Femur (tissue), 1 donor: ENCODE measurements at regions not wholly inside any gene's neighbourhood (a gene's known extent, or its start where the extent isn't known, plus 50 kb on each side); places are given as distances from the start of the nearest gene placed in this dataset.
A peak's percentile ranks its signal among the peaks of the same experiment; 100 is the strongest.
"Not testable (repeated sequence)": the region's sequence is repeated elsewhere in the genome, so short reads cannot be mapped to it uniquely, and the experiment has no call there.

ENCODE experiments used
- DNase-seq: peaks from one replicate; pipeline ENCODE4 v3.0.0-alpha.2; 2017

DNA sequence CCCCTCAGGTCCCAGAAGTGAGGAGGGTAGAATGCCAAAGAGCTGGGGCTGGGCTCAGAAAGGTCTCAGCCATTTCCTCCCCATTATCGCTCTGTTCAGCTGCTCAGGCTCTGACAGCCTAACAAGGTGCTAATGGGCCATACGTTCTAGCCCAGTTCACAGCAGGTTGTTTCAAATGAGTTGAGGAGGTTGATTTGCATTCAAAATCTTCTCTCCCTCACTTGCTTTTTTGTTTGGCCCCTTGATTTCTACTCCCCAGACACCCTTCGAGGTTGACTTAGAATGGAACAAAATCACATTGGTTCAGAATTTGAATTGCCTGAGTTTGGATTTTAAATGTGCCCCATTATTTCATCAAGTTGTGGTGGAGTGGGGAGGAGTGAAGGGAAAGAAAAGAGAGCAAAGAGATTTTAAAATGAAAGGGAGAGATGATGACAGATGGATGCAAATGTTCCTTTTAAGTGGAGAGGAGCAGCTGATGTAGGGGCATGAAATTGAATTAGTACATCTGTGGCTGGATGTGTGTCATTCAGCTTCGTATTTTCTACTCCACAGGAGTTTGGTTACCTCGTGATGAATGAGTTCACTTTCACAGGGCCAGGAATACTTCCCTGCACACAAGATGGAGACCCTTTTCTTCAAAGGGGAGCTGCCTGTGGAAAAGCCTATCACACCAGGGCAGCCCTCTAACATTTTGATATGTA, 425.8 kb upstream of the CAMK1G start:
- DNase-seq, result no peak

GRCh38 chr1:209158851-209159250, 424.7 kb upstream of the CAMK1G start:
- no peak for DNase-seq

GRCh38 chr1:209160230-209160629, 423.3 kb upstream of the CAMK1G start:
- no peak for DNase-seq

GRCh38 chr1:209162651-209163050, 420.9 kb upstream of the CAMK1G start:
- DNase-seq, result no peak

- DNase-seq, result no peak
These were observed 415.3 kb upstream of the CAMK1G start for GRCh38 chr1:209168204-209168603.

DNA sequence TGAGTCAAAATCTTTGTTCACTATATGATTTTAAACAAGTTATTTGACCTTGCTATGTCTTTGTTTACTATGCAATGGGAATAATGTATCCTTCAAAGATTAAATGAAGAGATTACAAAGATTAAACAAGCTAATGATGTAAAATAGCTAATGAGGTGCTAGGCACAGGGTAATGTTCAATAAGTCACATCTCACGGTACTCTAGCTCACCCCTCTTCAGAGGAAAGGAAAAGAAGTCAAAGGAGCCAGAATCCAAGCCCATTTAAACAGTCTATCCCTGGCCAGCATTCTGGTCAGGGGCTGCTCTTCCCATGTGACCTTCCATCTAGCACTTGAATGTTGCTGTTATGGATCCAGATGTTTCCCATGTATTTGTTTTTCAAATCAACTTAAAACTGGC, 412.4 kb upstream of the CAMK1G start:
- DNase-seq, result no peak

- DNase-seq, result no peak
These were observed 411.2 kb upstream of the CAMK1G start for GRCh38 chr1:209172286-209172685.

DNA sequence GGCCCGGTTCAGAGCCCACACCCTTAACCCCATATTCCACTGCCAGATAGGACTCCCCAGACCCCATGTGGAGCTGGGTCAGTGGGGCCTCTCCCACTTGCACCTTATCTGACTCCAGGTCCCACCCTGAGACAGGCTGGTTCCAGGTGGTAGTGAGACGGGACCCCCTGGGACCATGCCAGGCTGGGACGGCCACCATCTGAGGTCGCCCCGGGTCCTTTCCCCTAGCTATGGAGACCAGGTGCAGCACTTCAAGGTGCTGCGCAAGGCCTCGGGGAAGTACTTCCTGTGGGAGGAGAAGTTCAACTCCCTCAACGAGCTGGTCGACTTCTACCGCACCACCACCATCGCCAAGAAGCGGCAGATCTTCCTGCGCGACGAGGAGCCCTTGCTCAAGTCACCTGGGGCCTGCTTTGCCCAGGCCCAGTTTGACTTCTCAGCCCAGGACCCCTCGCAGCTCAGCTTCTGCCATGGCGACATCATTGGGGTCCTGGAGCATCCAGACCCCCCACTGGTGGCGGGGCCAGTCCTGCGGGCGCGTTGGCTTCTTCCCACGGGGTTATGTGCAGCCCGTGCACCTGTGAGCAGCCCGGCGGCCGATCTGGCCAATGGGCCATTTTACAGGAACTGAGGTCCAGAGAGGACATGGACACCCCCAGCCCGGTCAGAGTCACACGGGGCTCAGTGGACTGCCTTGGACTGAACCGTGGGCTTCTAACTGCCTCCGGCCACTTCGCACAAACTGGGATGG, 410.5 kb upstream of the CAMK1G start:
- DNase-seq, result not testable (repeated sequence)

GRCh38 chr1:209173796-209174195, 409.7 kb upstream of the CAMK1G start:
- DNase-seq, result not testable (repeated sequence)

DNA sequence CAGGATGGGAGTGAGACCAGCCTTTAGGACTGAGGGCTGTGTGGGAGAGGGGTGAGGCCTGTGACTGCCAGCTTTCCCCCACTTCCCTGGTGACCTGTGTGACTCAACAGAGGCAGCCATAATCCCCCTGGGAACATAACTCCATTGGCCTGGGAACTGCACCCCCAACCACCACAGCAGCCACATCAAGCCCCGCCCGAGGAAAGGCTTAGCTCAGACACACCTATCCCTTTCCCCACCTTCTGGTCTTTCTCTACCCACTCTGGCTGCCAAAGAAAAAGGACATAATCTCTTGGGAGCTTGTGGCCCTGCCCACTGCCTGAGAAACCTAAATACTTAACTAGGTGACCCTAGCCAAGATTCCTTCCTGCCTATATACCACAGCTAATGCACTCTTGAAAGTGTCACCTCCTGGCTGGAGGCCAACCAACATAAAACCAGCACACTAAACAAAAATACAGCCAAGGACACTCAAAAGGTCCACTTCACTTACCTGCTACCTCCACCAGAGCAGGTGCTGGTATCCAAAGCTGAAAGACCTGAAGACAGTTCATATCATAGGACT, 406.6 kb upstream of the CAMK1G start:
- DNase-seq, result no peak

DNA sequence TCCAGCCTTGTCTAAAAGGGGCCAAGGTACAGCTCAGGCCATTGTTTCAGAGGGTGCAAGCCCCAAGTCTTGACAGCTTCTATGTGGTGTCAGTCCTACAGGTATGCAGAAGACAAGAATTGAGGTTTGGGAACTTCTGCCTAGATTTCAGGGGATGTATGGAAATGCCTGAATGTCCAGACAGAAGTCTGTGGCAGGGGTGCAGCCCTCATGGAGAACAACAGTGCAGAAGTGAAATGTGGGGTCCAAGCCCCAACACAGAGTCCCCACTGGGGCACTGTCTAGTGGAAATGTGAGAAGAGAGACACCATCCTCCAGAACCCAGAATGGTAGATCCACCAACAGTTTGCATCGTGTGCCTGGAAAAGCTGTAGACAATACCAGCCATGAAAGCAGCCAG, 400.3 kb upstream of the CAMK1G start:
- DNase-seq, result no peak

DNA sequence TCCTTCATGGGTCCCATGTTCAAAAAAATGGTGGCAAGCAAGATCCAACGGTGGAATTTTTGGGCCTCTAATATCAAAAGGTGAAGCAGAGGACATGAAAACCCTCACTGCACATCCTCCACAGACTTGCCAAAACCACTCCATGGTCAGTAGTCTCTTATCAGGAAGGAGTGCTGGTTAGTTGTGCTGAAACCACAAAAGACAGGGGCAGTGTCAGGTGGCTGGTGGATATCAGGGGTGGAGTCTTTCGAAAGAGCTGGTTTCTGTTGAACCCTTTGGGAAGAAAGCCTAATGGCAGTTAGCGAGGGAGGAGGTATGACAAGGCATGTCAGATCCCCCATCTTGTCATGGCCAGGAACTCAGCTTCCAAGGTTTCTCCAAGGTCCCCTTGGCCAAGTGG, 395.9 kb upstream of the CAMK1G start:
- no peak for DNase-seq

DNA sequence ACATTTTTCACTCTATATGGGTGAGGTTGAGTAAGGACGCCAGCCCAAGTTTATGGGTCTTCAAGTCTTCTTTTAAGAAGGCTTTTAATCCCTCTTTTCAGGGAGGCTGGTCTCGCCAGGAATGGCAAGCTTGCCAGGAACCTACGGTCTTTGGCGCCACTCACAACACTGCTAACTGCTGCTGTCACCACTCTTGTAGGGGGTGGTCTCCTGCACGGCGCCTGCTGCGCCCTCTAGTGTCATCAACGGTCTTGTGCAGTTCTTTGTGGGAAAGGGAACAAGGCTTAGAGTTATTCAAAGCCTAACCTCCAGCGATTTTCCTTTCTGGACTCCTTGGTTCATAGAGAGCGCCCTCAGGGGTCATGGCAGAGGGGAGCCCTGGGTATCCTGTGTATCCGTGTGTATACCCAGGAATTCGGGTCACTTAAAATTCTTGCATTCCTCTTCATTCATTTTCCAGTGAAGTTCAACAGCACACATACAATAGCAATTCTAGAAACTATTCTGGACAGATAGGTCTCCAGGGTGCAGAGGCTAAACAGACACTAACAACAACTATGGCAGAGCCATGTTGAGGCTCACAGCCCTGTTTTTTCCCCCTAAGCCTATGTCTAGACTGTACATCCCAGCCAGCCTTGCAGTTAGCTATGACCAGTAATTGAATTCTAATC, 392.8 kb upstream of the CAMK1G start:
- DNase-seq, result peak; percentile 35

GRCh38 chr1:209191262-209191634, 392.3 kb upstream of the CAMK1G start:
- no peak for DNase-seq

DNA sequence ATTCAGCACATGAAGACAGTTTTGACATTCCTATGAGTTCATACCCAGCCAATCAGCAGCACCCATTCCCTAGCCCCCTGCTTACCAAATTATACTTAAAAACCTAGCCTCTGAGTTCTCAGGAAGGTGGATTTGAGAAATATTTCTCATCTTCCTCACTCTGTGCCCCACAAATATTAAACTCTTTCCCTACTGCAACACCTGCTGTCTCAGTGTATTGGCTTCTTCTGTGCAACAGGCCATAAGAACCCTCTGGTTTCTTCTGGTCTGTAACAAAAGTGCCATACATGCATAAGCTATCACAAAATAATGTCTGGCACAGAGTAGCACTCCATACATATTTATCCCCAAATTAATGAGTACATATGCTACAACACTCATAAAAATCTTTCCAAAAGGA, 387.4 kb upstream of the CAMK1G start:
- DNase-seq, result no peak

GRCh38 chr1:209198961-209199750, 384.4 kb upstream of the CAMK1G start:
- no peak for DNase-seq

- DNase-seq, result no peak
These were observed 383.7 kb upstream of the CAMK1G start for GRCh38 chr1:209199822-209200221.

- not testable (repeated sequence) for DNase-seq
These were observed 381.2 kb upstream of the CAMK1G start for GRCh38 chr1:209202321-209202720.

DNA sequence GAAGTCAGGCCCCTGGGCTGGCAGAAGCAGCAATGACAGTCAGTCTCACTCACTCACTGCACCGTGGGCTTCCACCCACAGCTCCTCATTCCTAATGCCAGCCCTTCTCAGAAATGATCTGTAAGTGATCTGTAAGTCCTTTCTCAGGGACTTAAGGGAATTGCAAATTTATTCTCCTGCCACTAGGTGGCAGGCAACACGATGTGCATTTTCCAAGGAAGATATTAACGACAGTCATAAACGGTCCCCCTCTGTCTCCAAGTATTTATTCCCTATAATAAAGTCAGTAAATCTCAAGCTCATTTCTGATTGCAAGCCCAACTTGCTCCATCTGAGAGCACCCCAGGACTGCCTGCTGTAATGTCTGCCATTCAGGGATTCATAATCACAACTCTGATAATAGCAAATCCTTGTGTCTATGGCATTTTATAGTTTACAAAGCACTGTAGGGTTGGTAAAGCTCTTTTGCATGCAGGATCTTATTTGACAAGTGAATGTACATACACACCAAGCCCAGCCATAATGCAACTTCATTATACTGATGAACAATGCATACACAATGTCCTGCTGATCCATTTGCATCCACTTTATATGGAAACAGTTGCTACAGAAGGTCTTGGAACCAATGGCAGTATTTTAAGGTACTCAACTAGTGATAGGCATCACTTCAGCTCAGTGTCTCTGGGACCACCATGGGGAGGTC, 380.5 kb upstream of the CAMK1G start:
- peak; percentile 26 for DNase-seq

DNA sequence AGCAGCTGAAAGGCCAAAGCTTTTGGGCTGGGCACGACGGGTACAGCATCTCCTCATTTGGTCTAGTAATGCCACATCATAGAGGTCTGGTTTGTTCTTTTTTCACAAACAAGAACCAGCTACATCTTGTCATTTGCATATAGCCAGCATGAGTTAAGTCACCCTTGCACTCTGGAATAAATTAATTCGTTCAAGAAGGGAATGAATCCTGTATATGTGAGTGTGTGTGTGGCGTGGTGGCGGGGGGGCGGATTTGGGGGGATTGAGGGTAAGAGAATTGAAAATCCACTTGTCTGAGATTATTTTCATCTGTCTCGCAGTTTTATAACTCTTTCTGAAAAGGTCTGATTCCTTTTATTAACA, 380.0 kb upstream of the CAMK1G start:
- no peak for DNase-seq

GRCh38 chr1:209205039-209205438, 378.5 kb upstream of the CAMK1G start:
- no peak for DNase-seq

GRCh38 chr1:209207126-209207700, 376.3 kb upstream of the CAMK1G start:
- no peak for DNase-seq
